NCI-H446 (cell line): ENCODE measurements at regions not wholly inside any gene's neighbourhood (a gene's known extent, or its start where the extent isn't known, plus 50 kb on each side); places are given as distances from the start of the nearest gene placed in this dataset.
A peak's percentile ranks its signal among the peaks of the same experiment; 100 is the strongest.
"Not testable (repeated sequence)": the region's sequence is repeated elsewhere in the genome, so short reads cannot be mapped to it uniquely, and the experiment has no call there.

Source experiments
- DNase-seq, 2 experiments: peaks; one replicate each; lab custom pipeline; 2025; lab: John Stamatoyannopoulos, UW

- DNase-seq, result no peak
These were observed 182.8 kb downstream of the PSMG1 start for GRCh38 chr21:39000496-39000895.

DNA sequence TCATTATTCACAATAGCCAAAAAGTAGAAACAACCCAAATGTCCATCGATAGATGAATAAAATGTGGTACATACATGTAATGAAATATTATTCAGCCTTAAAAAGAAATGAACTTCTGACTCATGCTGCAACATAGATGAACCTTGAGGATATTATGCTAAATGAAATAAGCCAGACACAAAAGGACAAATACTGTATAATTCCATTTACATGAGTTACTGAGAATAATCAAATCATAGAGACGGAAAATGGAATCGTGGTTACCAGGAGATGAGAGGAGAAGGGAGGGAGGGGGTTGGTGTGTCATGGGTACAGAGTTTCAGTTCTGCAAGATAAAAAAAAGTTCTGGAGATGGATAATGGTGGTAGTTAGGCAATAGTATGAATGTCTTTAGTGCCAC, 184.1 kb downstream of the PSMG1 start:
- no peak for DNase-seq

- not testable (repeated sequence) for DNase-seq
These were observed 185.0 kb downstream of the PSMG1 start for GRCh38 chr21:38998281-38998680.

- not testable (repeated sequence) for DNase-seq
These were observed 185.4 kb downstream of the PSMG1 start for GRCh38 chr21:38997843-38998175.

- no peak for DNase-seq
These were observed 186.0 kb downstream of the PSMG1 start for GRCh38 chr21:38997051-38997842.

DNA sequence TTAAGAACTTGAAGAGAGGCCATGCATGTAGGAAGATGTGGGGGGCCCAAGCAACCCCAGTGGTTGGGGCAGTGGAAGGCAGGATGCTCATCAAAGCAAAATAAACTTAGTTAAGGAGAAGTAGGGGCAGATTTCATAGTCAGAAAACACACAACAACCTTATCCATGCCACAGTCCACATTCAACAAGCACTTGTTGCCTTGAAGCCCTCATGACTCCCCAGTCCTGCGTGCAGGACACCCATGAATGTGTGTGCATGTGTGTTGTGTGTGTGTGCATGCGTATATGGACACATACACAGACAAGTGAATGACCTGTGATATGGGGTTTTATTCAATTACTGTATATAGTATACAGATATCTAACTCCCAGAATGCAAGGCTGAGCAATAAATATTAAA, 186.9 kb downstream of the PSMG1 start:
- no peak for DNase-seq

- no peak for DNase-seq
These were observed 187.5 kb downstream of the PSMG1 start for GRCh38 chr21:38995731-38996130.

- no peak for DNase-seq
These were observed 188.1 kb downstream of the PSMG1 start for GRCh38 chr21:38995071-38995669.

DNA sequence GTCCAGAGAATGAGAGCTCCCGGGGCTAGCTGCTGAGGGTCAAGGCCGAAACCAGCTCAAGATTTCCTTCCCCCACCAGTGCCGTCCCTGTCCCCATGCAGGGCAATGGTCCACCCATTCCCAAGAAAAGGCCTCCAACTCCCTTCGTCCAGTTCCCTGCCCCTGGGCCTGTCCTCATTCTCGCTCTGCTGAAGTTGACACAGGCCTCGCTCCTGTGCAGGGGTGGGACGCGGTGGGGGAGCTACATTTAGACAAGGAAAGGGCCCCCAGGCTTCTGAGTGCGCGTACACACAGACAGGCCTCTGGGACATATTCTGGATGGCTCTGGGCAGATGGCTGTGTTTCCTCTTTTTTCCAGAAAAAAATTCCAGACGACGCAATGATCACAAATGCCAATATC, 188.3 kb downstream of the ETS2 start:
- DNase-seq, result no peak

DNA sequence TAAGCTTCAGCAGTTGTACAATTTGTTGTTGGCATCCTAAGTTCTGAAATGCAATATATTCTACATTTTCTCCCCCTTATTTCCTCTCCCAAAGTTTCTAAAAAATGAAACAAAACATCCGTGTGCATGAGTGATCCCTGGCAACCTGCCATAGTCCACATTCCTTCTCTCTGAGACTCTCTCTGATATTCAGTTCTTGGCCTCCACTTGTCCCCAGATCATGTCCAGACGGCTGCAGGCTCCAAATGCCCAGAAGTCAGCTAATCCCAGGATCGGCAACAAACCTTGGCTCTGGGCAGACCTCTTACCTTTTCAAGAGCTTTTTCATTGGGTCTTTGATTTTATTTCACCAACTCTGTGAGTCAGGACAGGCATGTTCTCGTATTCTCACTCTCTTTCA, 187.8 kb downstream of the ETS2 start:
- no peak for DNase-seq

DNA sequence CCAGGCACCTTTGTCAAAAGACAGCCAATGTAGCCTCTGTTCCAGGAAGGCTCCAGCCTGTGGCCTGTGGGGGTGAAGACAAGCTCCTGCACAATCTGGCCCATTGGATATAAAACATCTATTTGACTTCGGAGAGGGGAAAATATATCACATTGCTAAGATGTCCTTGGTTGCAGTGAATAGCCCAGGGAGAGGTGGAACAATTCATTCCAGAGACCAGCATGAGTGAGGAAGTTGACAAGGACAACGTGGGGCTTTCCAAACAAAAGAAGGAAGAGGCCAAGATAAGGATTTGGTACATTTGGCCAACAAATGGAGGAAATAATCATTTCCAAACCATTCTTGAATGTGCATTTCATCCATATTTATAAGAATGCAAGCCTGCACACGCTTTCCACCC, 187.0 kb downstream of the ETS2 start:
- no peak for DNase-seq

DNA sequence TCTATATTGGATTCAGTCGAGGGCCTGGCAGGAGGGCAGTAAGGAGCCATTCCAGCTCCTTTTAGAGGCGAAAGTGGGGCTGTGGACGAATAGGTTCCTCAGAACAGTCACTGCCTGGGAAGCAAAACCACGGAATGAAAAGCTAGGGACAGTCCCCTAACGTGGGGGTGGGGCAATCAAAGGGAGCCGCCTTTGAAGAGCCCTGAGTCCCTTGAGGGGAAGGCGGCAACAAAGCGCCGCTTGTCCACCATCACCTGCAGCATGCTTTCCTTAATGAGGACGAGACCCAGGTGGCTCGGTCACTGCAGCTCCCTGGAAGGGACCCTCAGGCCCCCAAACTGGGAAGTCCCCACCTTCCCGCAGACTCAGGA, 184.7 kb downstream of the ETS2 start:
- no peak for DNase-seq

- no peak for DNase-seq
These were observed 184.2 kb downstream of the ETS2 start for GRCh38 chr21:38989745-38990423.

GRCh38 chr21:38989379-38989744, 183.6 kb downstream of the ETS2 start:
- DNase-seq, result no peak

GRCh38 chr21:38988509-38989378, 183.0 kb downstream of the ETS2 start:
- no peak for DNase-seq

DNA sequence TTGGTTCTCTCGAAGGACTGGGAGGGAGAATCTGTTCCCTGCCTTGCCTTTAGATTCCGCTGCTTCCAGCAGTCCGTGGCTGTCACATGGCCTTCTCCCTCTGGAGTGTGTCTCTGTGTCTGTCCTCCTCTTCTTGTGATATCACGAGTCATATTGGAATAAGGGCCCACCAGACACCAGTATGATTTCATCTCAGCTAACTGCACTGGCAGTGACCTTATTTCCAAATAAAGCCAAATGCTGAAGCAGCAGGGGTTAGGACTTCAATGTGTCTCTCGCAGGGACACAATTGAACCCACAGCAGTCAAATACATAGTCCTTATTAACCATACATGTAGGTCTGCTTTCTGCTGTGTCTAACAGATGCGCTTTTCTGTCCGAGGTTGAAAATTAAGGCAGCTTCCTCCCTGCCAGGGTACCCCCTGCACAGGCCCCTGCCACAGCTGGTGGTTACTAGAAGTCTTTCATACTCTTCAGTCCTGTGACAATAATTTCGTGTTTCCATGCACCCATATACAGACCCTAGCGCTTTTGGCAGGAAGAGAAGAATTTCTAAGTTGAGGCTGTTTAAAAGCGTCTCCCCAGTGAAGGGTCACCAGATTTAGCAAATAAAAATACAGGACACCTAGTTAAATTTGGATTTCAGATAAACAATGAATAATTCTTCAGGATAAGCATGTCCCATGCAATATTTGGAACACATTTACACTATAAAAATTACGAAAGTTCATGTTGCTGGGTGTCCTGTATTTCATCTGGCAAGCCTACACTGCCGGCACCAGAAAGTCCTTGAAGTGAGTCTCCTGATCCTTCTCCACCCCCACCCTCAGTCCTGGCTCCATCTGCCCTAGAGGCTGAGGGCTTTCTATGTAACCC, 182.1 kb downstream of the ETS2 start:
- DNase-seq, result no peak

- no peak for DNase-seq
These were observed 181.3 kb downstream of the ETS2 start for GRCh38 chr21:38986806-38987632.

- DNase-seq, result no peak
These were observed 180.7 kb downstream of the ETS2 start for GRCh38 chr21:38986406-38986805.

DNA sequence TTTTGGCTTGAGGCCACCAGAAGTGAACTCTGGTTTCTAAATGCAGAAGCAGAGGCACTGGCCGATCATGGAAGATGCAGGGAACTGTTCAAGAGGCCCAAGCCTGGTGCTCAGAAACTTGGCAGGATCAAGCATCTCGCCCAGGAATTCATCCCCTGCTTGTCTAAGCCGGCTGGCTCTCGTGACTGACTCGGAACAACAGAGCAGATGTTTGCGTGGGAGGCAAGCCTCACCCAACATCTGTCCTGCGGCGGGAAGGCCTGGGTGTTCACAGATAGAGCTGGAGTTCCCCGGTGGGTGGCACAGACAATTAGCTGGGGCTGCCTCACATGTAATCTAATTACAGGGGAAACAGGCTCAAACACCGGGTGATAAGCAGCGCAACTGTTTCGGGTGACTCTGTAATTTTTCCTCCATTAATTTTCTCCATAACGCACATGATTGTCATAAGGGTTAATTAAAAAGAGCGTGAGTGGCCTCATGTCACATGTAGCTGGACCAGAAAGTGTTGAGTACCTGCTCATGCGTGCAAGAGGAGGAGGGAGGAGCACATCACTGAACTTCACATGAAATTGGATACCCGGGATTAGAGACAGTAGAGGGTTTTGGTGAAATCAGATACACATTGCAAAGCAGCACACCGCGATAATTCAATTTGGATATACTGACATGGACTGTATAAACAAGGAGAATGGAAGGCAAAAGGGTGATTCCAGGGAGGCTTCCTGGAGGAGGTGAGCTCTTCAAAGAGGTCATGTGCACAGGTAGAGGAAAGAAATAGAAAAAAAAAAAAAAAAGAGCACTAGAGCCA, 180.0 kb downstream of the ETS2 start:
- peak in 1 of 2 experiments; percentile 7 for DNase-seq
